ENCODE measurements at regions not wholly inside any gene's neighbourhood (a gene's known extent, or its start where the extent isn't known, plus 50 kb on each side); places are given as distances from the start of the nearest gene placed in this dataset.

- Mint-ChIP-seq H3K9me3 (no peaks in the 10 kb centered on the region), H3K36me3 (no peaks in the 10 kb centered on the region), H3K27ac (no peak overlapping the region)
- ATAC-seq (no peak), DNase-seq (ENCODE audit: low spot score in 2 of 2) (no peak)
Measured at GRCh38 chr7:27466703-27467102, 196.0 kb downstream of the HIBADH start.

- H3K36me3 Mint-ChIP-seq = no peaks in the 10 kb centered on the region
- no peak overlapping the region for H3K27ac Mint-ChIP-seq
- no peaks in the 10 kb centered on the region for H3K9me3 Mint-ChIP-seq
- no peak for DNase-seq (ENCODE audit: low spot score in 2 of 2)
- ATAC-seq = no peak
Measured at GRCh38 chr7:27472043-27472442, 190.6 kb downstream of the HIBADH start.
